ENCODE measurements at regions not wholly inside any gene's neighbourhood (a gene's known extent, or its start where the extent isn't known, plus 50 kb on each side); places are given as distances from the start of the nearest gene placed in this dataset.

DNA sequence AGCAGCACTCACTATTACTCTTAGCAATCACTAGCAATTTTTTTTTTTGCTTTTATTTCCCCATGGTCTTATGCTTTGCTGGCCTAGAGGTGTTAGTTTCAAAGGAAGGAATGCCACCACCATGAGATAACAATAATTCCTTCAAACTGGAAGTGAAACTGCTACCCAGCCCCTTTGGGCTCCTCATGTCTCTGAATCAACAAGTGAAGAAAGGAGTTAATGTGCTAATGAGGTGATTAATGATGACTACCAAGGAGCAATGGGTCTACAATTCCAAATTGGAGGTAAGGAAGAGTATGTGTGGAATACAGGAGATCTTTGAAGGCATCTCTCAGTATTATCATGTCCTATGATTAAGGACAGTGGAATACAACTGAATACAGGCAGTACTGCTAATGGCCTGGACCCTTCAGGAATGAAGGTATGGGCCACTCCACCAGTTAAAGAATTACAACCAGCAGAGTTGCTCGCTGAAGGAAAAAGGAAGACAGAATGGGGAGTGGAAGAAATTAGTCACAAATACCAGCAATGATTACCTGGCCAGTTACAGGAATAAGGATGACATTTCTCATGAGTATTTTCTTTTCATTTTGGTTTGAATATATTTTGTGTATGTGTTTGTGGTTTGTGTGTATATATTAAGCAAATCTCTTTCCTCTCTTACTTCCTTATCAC is 652.9 kb downstream of the ADGRL2 start:
- DNase-seq, result no peak

DNA sequence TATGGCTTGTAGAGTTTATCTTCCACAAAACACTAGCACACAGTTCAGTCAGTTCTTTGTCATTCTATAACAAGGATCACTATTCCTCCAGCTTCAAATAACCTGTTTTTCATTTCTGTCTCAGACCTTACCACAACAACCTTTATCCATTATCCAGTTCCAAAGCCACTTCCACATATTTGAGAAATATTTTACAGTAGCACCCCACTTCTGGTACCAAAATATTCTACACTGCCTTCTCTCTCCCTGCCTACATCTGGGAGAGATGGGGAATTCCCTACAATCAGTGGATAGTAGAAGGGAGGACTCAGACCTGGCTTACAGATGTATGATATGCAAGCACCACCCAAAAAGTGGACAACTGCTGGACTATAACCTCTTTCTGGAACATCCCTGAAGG is 651.4 kb downstream of the ADGRL2 start:
- DNase-seq, result no peak

DNA sequence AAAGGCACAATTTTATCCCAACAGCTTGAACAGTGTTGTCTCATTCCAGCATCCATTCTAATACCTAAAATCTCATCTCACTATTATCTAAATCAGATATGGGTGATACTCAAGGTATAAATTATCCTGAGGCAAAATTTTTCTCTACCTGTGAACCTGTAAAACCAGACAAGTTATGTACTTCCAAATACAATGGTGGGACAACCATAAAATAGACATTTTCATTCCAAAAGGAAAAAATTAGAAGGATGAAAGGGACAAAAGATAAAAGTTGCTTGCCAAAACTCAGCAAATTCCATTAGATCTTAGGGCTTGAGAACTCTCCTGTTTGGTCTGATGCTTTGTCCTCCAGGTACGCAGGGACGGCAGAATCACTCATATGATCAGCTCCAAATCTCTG is 650.5 kb downstream of the ADGRL2 start:
- no peak for DNase-seq

DNA sequence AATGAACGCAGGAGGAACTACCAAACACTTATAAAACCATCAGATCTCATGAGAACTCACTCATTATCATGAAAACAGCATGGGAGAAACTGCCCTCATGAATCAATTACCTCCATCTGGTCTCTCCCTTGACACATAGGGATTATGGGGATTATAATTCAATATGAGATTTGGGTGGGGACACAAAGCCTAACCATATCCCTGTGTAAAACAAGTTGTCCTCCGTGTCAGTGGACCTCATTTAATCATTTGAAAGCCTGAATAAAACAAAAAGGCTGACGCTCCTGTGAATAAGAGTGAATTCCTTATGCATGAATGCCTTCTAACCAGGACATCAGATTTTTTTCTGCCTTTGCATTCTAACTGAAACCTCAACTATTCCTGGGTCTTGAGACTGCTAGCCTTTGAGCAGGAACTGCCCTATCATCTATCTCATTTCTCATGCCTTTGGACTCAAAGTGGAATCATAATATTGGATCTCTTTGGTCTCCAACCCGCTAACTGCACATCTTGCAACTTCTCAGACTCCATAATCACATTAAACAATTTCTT is 648.8 kb downstream of the ADGRL2 start:
- no peak for DNase-seq

GRCh38 chr1:82446955-82447354 is 646.2 kb downstream of the ADGRL2 start:
- no peak for DNase-seq

- no peak for DNase-seq
These were observed 645.5 kb downstream of the ADGRL2 start for GRCh38 chr1:82446236-82446635.

DNA sequence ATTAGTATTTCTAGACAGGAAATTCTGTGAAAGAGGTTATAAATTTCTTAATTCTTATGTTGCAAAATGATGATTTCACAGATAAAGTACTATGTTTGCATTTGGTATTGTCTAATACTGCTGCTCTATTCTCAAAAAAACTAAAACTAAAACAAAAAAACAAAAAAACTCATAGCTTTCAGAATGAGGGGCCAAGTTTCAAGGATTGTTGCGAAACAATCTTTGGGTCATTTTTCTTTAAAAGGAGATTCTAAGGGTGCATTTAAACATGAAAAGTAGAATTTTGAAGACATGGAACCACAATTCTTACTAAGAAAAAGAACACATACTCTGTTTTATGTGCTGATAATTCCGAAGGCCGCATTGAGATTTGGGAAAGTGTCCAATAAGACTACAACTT is 645.1 kb downstream of the ADGRL2 start:
- no peak for DNase-seq

DNA sequence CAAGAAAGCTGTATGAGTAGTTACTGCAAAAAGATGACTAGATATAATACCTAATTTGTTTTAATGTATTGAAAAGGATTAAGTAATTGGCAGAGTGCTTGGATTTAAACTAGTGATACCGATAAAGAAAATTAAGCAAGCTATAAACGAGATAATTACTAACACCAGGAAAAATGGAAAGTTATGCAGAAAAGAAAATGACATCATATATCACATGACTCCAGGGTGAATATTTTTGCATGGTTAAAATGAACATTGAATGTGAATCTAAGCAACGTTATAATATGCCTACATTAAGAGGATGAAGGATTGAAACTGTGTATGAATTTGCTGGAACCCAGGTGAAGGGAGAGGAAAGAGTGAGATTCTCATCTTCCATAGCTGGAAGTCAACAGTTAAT is 644.4 kb downstream of the ADGRL2 start:
- DNase-seq, result no peak

DNA sequence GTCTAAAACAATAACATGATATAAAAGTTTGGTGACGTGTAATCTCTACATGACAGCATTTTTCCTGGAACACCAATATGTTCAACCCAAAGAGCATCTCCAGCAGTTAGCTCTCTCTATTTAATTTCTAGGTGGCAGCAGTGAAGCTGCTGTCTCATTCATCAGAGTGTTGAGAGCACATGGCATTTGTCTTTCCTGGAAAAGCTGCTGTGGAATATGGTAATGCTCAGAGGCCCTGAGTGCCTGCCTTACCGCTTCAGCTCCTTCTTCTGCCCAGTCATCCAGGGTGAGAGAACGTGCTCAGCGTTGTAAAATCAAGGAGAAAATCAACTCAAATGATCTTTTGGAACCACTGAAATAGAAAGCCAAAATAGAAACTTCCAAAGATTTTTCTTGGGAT is 640.7 kb downstream of the ADGRL2 start:
- DNase-seq, result no peak

DNA sequence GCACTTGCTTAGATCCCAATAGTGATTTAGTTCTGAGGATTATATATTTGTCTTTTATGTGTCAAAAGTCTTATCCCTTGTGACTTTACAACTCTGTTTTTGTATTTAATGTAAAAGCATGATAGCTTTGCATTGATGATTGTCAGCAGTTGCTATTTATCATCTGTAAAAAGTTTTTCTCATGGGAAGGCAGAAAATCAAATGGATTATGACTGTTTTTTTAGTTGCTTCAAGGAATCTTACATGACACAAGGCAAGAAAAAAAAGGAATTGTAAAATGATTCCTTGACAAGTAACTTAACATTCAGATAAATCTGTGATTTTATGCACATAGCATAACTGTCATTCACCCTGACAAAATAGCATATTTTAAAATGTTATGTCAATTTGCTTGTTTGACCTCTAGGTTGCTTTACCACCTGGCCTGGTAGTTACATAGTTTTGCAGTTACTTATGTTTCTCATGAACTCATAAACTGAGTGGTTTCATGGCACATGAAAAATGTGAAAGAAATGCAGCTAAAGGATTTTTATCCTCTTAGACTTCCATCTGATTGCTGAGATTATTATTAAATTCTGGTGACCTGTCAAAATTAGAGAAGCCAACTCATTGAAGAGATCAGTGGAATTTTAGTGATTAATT is 622.6 kb downstream of the ADGRL2 start:
- DNase-seq, result no peak

DNA sequence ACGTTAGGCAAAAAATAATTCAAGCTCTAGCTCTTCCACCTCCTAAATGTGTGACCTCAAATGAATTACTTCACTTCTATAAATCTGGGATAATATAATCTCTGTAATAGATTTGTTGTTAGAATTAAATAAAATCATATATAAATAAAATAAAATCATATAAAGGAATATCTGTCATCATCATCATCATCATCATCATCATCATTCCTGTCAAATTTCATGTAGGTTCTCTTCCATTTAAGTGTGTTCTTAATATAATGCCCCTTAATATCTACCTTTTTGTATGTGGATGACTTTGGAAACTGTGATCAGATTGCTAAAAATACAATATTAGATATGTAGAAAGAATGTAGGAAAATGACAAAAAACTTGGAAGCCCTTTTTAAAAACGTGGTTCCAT is 621.0 kb downstream of the ADGRL2 start:
- no peak for DNase-seq

DNA sequence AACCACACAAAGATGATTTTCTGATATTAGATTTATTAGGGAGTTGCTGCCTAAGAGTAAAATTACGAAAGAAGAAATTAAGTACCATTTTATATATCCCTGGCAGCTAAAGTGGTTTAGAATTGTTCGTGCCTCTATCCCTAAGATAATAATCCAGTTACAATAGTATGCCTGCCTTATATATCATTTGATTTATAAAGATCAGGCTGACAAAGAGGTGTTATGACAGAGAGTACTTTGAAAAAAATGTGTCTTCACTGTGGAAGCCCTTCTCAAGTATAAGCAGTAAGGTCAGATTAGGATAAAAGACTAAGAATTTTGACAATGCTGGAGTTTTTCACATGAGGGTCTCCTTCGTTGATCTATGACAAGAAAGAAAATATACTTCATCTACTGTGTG is 619.9 kb downstream of the ADGRL2 start:
- no peak for DNase-seq

DNA sequence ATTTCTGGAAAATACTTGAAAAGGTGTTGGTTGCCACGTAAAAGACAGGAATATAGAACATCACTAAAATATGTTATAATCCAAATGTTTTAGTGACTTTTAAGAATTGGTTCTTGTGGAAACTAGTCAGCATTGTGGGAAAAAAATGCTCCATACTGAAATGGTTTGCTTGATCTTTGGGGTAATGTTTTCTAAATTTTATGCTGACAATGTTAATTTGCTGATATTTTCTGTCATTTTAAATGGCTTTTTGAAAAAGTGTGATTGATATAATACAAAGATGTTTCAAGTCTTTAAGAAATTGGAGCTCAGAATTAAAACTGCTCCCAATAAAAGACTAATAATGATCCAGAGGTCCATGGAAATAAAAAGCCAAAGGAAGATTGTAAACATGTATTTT is 610.9 kb downstream of the ADGRL2 start:
- DNase-seq, result no peak

DNA sequence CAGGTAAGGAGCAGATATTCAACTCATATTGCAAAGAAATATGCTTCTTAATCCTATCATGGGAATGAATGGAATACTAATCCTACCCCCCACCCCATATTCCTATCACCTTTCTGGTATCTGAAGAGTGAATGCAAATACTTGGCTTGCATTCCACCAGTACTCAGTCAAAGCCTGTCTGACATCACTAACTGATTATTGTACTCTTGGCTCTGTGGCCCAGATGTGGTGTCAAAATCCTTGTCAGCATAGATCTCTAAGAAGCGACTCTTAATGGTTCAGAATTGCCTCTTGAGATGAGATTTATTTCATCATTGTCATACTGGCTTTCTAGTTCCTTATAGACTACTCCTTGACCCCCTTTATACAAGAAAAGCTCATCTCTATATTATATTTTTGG is 604.6 kb downstream of the ADGRL2 start:
- DNase-seq, result no peak

GRCh38 chr1:82401116-82401515 is 600.4 kb downstream of the ADGRL2 start:
- no peak for DNase-seq

DNA sequence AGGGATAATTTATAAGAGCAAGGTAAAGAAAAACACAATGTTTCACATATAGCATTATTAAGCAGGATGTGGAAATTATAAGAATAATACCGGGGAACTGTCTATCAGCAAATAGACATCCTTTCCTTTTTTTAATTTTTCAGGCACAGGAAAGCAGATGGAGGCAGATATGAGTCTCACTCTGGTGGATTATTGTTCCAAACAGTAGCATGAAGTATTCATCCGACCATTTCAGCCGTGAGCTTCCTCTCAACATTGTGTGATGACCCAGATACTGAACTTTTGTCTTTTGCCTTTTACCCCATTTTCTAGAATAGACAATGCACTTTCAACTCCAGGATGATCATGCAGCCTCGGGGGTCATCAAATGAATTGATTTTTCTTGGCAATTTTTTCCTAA is 599.8 kb downstream of the ADGRL2 start:
- DNase-seq, result no peak

- no peak for DNase-seq
These were observed 598.4 kb downstream of the ADGRL2 start for GRCh38 chr1:82399093-82399492.

DNA sequence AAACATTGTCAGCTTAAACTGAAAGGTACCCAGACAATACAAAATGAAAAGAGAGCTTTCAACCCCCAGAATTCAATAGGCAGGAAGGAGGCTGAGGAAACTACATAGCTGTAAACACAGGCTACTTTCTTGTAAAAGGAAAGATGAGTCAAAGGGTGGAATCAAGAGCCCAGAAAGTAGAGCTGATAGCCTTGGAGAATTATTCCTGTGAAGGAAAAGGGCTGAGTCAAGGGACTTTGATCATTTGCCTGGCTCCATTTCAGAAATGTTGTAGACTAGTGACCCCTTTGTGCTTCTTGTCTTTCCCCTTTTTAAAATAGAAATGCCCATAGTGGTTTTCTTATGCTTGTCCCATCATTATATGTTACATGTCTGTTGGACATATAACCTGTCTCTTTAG is 597.6 kb downstream of the ADGRL2 start:
- no peak for DNase-seq

- no peak for DNase-seq
These were observed 594.7 kb downstream of the ADGRL2 start for GRCh38 chr1:82395440-82395839.

- no peak for DNase-seq
These were observed 592.2 kb downstream of the ADGRL2 start for GRCh38 chr1:82392946-82393345.

GRCh38 chr1:82392513-82392912 is 591.8 kb downstream of the ADGRL2 start:
- DNase-seq, result no peak

- DNase-seq, result no peak
These were observed 591.0 kb downstream of the ADGRL2 start for GRCh38 chr1:82391712-82392111.

DNA sequence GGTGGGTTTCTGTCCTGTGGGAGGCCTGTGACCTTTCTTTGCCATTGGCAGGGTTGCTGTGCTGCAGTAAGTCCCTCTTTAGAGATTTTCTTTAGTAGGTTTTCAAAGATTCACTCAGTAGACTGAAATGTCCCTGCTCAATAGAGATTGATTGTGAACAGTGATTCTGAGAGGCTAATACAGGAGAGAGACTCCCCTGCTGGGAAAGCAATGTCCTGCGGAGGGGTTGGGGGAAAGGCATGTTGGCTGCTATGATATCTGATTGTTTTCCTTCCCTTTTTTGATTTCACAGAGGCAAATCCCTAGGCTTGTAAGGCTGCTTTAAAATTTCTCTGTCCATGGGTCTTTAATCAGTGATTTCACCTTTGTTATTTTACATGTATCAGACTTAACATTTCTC is 589.9 kb downstream of the ADGRL2 start:
- DNase-seq, result no peak

DNA sequence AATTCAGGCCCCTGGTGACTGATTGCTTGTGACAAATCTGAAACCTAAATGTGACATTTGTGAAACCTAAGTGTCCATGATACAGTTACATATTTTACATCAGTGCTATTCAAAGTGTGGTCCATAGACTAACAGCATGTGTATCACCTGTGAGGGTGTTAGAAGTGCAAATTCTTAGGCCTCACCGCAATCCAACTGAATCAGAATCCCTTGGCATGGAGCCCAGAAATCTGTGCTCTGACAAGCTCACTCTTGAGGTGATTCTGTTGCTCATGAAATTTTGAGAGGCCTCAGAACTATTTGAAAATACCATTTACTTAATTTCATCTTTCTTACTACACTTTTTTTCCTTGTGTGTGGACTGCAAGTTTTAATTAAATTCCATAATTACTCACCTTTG is 587.9 kb downstream of the ADGRL2 start:
- no peak for DNase-seq

GRCh38 chr1:82387012-82387366 is 586.3 kb downstream of the ADGRL2 start:
- no peak for DNase-seq

Measured in inflammatory macrophage treated with lipopolysaccharide for 4 hours (primary cell).